PC-3 (cell line): ENCODE measurements at regions not wholly inside any gene's neighbourhood (a gene's known extent, or its start where the extent isn't known, plus 50 kb on each side); places are given as distances from the start of the nearest gene placed in this dataset.

Source experiments
- ATAC-seq: fragments of 200-7000 bp; cut with Tn5 transposase; 2 replicates; pipeline ENCODE4 v1.9.1; 2020; ENCODE audit warnings: mild to moderate bottlenecking, moderate library complexity
- BruUV-seq: library from RNA; stranded (reverse); fragments of 400-500 nt; replicated peaks from 2 replicates; lab custom pipeline; 2021; lab: Mats Ljungman, UMichigan
- CTCF ChIA-PET: fragments of 300-600 bp; sonication (Branson Sonifier 250); formaldehyde crosslinking; loops from one replicate; lab custom pipeline; 2022; ENCODE audit warnings: antibody characterized with exemption; lab: Charles Lee
- POLR2A ChIA-PET: fragments of 300-600 bp; sonication (Branson Sonifier 250); formaldehyde crosslinking; loops from one replicate; lab custom pipeline; 2022; ENCODE audit warnings: antibody characterized with exemption; ENCODE audit not compliant: unreplicated experiment; lab: Charles Lee
- DNase-seq: peaks from one replicate; pipeline ENCODE4 v3.0.0-alpha.2; 2015
- H2AFZ ChIP-seq: fragments of 300-600 bp; sonication (generic); 2 replicates; pipeline ENCODE4 v1.6.0; 2016; ENCODE audit warnings: antibody characterized with exemption, low read length
- H3F3A ChIP-seq: fragments of 300-600 bp; sonication (generic); one replicate; pipeline ENCODE4 v1.6.0; 2017; ENCODE audit warnings: antibody characterized with exemption, low read length, control low read depth, mild to moderate bottlenecking; ENCODE audit not compliant: unreplicated experiment
- H3K27ac ChIP-seq: fragments of 300-600 bp; sonication (generic); 2 replicates; pipeline ENCODE4 v1.5.1; 2016; ENCODE audit warnings: mild to moderate bottlenecking, low read length
- H3K27me3 ChIP-seq: fragments of 300-600 bp; sonication (generic); 2 replicates; pipeline ENCODE4 v1.6.1; 2016; ENCODE audit warnings: low read length, mixed read lengths
- H3K36me3 ChIP-seq: fragments of 300-600 bp; sonication (generic); 2 replicates; pipeline ENCODE4 v1.6.1; 2016; ENCODE audit warnings: low read depth, mixed run types, low read length, mixed read lengths
- H3K4me1 ChIP-seq: fragments of 300-600 bp; sonication (generic); 2 replicates; pipeline ENCODE4 v1.5.1; 2016; ENCODE audit warnings: low read length; ENCODE audit not compliant: insufficient read depth
- H3K4me2 ChIP-seq: fragments of 300-600 bp; sonication (generic); 2 replicates; pipeline ENCODE4 v1.6.0; 2016; ENCODE audit warnings: low read length
- H3K4me3 ChIP-seq: fragments of 300-600 bp; sonication (generic); 2 replicates; pipeline ENCODE4 v1.5.1; 2016; ENCODE audit warnings: mild to moderate bottlenecking, low read length, mixed read lengths
- H3K79me2 ChIP-seq: fragments of 300-600 bp; sonication (generic); 2 replicates; pipeline ENCODE4 v1.6.1; 2017; ENCODE audit warnings: low read length, mixed read lengths
- H3K9ac ChIP-seq: fragments of 300-600 bp; sonication (generic); 2 replicates; pipeline ENCODE4 v1.6.0; 2016; ENCODE audit warnings: mild to moderate bottlenecking, low read length
- H3K9me2 ChIP-seq: fragments of 300-600 bp; sonication (generic); replicated peaks from 2 replicates; pipeline ENCODE4 v1.6.1; 2016; ENCODE audit warnings: mixed run types, low read length, mixed read lengths
- H3K9me3 ChIP-seq: fragments of 300-600 bp; sonication (generic); 2 replicates; pipeline ENCODE4 v1.6.1; 2016; ENCODE audit warnings: low read length, mixed read lengths
- H4K20me1 ChIP-seq: fragments of 300-600 bp; sonication (generic); 2 replicates; pipeline ENCODE4 v1.6.1; 2016; ENCODE audit warnings: low read length, mixed read lengths
- EZH2 ChIP-seq: fragments of 300-600 bp; sonication (generic); IDR thresholded peaks from one replicate; pipeline ENCODE4 v1.6.1; 2017; ENCODE audit warnings: antibody characterized with exemption, mild to moderate bottlenecking, low read length; ENCODE audit not compliant: unreplicated experiment
- EZH2phosphoT487 ChIP-seq: fragments of 300-600 bp; sonication (generic); IDR thresholded peaks from 2 replicates; pipeline ENCODE4 v1.6.1; 2018; ENCODE audit warnings: mild to moderate bottlenecking, antibody characterized with exemption, low read length, borderline replicate concordance
- intact Hi-C: fragments of 100-400 bp; cut with micrococcal nuclease; formaldehyde crosslinking; loops from 2 replicates; pipeline ENCODE4 v1.9.0; 2023
- TF ChIP-seq, protein P1 (sequence below): fragments of 300-600 bp; sonication (generic); conservative IDR thresholded peaks from 2 replicates; pipeline ENCODE4 v1.5.1; 2017; ENCODE audit warnings: antibody characterized with exemption, low read depth, mild to moderate bottlenecking, low read length

DNA sequence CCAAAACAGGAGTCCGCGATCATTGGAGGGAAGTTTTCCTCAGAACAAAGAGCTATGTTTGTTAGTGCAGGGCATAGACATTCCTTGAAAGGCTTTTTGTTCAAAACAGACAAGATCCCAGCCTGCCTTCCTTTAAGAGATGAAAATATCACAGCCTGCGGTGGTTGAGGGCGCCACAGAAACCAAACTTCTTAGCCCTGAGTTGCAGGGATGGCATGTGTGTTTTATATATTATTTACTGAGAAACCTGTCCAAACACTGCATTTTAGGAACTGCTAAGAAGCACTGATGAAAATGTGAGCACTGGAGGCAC is 57.5 kb upstream of the TMEM178A start:
- Histone ChIP-seq H3K4me2 (no peak overlapping the region), H3K79me2 (no peaks in the 10 kb centered on the region), H3K27ac (no peak overlapping the region), H3K4me1 (no peaks in the 10 kb centered on the region), H3K9me2 (no peaks in the 10 kb centered on the region), H2AFZ (no peak overlapping the region), H3K9me3 (no peaks in the 10 kb centered on the region), H3K36me3 (no peaks in the 10 kb centered on the region), H3K4me3 (no peak overlapping the region), H3F3A (no peaks in the 10 kb centered on the region), H4K20me1 (no peaks in the 10 kb centered on the region), H3K9ac (no peak overlapping the region), H3K27me3 (no peaks in the 10 kb centered on the region)
- no TSS peak for BruUV-seq
- intact Hi-C loops, result no loop called here
- ATAC-seq (no peak), DNase-seq (no peak)
- TF ChIP-seq EZH2 (no peak), EZH2phosphoT487 (no peak)
- TF ChIP-seq, protein P1, sequence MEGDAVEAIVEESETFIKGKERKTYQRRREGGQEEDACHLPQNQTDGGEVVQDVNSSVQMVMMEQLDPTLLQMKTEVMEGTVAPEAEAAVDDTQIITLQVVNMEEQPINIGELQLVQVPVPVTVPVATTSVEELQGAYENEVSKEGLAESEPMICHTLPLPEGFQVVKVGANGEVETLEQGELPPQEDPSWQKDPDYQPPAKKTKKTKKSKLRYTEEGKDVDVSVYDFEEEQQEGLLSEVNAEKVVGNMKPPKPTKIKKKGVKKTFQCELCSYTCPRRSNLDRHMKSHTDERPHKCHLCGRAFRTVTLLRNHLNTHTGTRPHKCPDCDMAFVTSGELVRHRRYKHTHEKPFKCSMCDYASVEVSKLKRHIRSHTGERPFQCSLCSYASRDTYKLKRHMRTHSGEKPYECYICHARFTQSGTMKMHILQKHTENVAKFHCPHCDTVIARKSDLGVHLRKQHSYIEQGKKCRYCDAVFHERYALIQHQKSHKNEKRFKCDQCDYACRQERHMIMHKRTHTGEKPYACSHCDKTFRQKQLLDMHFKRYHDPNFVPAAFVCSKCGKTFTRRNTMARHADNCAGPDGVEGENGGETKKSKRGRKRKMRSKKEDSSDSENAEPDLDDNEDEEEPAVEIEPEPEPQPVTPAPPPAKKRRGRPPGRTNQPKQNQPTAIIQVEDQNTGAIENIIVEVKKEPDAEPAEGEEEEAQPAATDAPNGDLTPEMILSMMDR, result no peak
- POLR2A ChIA-PET, result no interaction called here
- CTCF ChIA-PET, result no interaction called here

DNA sequence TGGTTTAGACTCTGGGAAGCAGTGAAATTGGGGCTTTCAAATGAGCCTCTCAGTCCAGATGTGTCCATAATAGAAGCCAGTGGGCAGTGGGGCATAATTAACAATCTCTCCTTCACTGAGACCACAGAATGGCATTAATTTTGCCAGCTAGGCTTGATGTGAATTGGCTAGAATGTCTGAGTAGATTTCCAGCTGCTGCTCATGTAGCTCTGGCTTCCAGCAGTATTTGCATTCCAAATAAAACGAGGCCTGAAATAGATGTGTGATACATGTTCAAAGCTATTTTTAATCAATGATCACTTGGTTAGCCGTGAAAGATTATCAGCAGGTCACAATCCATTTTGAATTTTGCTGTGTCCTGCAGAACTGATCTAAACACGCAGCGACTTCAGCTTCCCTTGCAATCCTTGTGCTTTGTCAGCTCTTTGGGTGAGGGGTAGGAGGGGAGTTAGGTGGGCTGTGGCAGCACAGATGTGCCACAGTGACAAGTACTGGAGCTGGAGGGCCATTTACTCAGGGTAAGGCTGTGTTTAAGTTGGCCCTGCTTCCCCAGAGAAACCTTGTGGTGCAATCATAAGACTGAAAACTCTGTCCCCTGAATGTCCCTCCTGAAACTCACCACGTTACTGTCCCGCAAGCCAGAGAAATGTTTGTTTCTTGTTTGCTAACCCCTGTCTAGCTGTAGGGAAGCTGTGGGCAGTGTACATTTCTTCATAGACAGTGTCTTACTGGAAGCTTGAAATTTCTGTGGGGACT is 56.9 kb upstream of the TMEM178A start:
- Histone ChIP-seq H3K9ac (no peak overlapping the region), H3K27me3 (no peaks in the 10 kb centered on the region), H4K20me1 (no peaks in the 10 kb centered on the region), H3K4me1 (no peaks in the 10 kb centered on the region), H2AFZ (no peak overlapping the region), H3K9me2 (no peaks in the 10 kb centered on the region), H3F3A (no peaks in the 10 kb centered on the region), H3K79me2 (no peaks in the 10 kb centered on the region), H3K4me2 (no peak overlapping the region), H3K9me3 (no peaks in the 10 kb centered on the region), H3K27ac (no peak overlapping the region), H3K36me3 (no peaks in the 10 kb centered on the region), H3K4me3 (no peak overlapping the region)
- ChIA-PET POLR2A (no interaction called here), CTCF (no interaction called here)
- TF ChIP-seq EZH2, result no peak
- TF ChIP-seq, protein P1, result no peak
- TF ChIP-seq EZH2phosphoT487, result no peak
- ATAC-seq (no peak), DNase-seq (no peak)
- intact Hi-C loops, result no loop called here
- BruUV-seq, result no TSS peak

DNA sequence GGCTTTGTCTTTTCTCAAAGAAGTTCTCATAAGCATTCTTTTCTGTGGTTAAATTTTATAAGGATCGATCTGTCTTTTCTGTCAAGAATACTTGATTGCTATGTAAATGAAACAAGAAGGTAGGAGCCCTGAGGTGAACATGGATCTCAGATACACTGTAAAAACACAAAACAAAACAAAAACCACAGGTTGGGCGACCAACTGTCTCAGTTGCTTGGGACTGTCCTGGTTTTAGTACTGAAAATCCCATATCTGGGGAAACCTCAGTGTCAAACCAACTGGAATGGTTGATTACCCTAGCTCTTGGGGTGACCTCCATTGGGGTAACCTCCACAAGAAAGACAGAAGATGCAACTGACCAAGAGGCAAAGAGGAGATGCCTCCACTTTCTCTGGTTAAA is 55.8 kb upstream of the TMEM178A start:
- BruUV-seq, result no TSS peak
- Histone ChIP-seq H3K4me2 (no peak overlapping the region), H2AFZ (no peak overlapping the region), H3K9ac (no peak overlapping the region), H3K36me3 (no peaks in the 10 kb centered on the region), H3F3A (no peaks in the 10 kb centered on the region), H3K27me3 (no peaks in the 10 kb centered on the region), H3K9me2 (no peaks in the 10 kb centered on the region), H3K4me1 (no peaks in the 10 kb centered on the region), H3K4me3 (no peak overlapping the region), H3K79me2 (no peaks in the 10 kb centered on the region), H3K9me3 (no peaks in the 10 kb centered on the region), H3K27ac (no peak overlapping the region), H4K20me1 (no peaks in the 10 kb centered on the region)
- ChIA-PET CTCF (no interaction called here), POLR2A (no interaction called here)
- ATAC-seq, result no peak
- intact Hi-C loops, result no loop called here
- no peak for TF ChIP-seq EZH2phosphoT487
- TF ChIP-seq, protein P1, result no peak
- TF ChIP-seq EZH2, result no peak
- no peak for DNase-seq
